ENCODE measurements at regions not wholly inside any gene's neighbourhood (a gene's known extent, or its start where the extent isn't known, plus 50 kb on each side); places are given as distances from the start of the nearest gene placed in this dataset.

DNA sequence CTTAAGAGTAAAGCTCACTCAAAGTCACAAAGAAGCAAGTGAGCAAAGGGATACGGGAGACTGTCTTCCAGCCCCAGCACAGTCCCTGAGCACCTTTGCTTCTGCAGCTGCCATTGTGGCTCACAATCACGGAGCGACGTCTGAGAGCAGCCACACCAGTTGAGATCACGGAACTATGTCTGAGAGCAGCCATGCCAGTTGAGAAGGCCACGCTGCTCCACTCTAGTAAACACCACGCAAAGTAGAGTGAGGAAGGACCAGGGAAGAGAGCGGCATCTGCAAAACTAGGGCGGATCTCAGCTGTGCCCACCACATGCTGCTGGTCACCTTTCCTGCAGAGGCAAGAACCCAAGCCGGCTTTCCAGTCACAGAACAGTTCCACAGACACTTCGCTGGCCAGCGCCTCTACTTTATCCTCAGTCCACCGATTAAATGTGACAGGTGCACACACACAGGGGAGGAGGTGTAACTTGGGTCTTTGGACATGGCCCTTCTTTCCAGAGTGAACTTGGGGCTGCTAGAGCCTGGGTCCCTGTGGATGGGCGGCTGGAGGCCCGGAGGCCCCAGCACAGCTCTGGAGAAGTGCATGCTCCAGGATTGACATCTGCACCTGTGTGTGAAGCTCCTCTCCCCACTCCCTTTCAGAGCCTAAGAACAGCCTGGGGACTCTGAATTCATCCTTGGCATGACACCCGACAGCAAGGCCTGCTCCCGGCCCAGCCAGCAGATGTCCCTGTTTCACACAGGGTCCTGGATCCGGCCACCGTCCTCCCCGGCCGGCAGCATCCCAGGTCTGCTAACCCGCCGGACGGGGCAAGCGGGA lies 324.9 kb upstream of the IRX4 start:
- DNase-seq (no peak), ATAC-seq (no peak)
- Histone ChIP-seq H3K27ac (no peak overlapping the region), H3K4me1 (no peaks in the 10 kb centered on the region), H3K27me3 (ENCODE audit: insufficient read depth in 3 of 3, low read length in 2 of 3) (no peaks in the 10 kb centered on the region), H3K4me3 (no peak overlapping the region), H3K36me3 (ENCODE audit: insufficient read depth in 1 of 2, low read depth in 1 of 2) (no peaks in the 10 kb centered on the region), H3K9me3 (no peaks in the 10 kb centered on the region)
- intact Hi-C loops (cut with DNase I): no loop called here
- TF ChIP-seq, protein P1, sequence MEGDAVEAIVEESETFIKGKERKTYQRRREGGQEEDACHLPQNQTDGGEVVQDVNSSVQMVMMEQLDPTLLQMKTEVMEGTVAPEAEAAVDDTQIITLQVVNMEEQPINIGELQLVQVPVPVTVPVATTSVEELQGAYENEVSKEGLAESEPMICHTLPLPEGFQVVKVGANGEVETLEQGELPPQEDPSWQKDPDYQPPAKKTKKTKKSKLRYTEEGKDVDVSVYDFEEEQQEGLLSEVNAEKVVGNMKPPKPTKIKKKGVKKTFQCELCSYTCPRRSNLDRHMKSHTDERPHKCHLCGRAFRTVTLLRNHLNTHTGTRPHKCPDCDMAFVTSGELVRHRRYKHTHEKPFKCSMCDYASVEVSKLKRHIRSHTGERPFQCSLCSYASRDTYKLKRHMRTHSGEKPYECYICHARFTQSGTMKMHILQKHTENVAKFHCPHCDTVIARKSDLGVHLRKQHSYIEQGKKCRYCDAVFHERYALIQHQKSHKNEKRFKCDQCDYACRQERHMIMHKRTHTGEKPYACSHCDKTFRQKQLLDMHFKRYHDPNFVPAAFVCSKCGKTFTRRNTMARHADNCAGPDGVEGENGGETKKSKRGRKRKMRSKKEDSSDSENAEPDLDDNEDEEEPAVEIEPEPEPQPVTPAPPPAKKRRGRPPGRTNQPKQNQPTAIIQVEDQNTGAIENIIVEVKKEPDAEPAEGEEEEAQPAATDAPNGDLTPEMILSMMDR (IDR thresholded peaks at IDR 0.05): no peak
- 46 to 49% (median 48%) methylated on average over 25 of the region's 25 CpGs for WGBS, 3 donors

DNA sequence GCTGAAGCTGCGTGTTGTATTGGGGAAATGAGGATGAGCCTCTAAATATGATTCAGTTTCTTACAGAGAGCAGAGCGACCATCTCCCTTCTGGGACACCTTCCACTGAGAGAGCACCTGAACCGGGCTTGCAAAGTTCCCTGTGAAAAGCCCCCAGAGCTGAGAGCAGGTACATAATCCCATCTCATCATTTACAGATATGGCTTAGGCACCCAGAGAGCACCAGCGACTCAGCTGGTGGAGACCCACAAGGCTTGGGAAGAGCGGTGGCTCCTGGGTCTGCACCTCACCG lies 324.3 kb upstream of the IRX4 start:
- intact Hi-C loops (cut with DNase I): no loop called here
- ATAC-seq: no peak
- no peak for DNase-seq

DNA sequence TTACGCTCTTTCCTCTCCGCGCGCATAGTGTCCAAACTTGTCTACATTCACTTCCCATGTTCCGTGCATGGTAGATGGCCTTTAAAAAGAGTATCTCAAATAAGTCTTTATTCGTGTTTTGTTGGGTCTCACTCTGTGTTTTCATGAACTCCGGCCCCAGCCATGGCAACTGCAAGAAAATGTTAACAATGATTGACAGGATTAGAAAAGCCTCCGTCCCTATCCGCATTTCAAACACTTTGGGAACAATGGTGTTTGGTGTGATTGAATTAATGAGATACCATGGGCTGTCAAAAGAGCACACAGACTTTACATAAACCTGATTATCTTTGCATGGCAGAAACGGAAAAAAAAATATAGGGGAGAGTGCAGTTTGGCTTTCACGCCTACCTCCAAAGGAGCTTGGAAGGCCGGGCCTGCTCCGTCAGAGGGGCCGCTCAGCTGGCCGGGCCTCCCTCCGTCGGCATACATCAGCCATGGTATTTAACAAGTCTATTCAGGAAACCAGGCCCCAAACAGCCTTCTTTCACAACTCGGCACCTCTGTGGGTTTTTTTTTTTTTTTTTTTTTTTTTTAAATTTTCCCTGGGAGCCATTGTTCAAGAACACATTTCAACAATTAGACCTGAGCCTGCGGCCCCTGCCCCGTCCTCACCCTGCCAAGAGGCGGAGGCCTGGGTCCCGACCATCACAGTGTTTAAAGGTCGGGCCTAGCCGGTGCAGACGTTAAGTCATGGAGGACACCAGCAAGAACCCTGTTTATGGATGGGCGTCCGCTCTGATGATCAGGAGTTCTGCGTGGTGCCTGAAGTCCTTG lies 323.8 kb upstream of the IRX4 start:
- WGBS, 3 donors: 85 to 86% (median 85%) methylated on average over 28 of the region's 28 CpGs
- DNase-seq (no peak), ATAC-seq (no peak)
- H3K27ac ChIP-seq: no peak overlapping the region
- H3K36me3 ChIP-seq (ENCODE audit: insufficient read depth in 1 of 2, low read depth in 1 of 2): no peaks in the 10 kb centered on the region
- no peaks in the 10 kb centered on the region for H3K9me3 ChIP-seq
- H3K4me1 ChIP-seq: no peaks in the 10 kb centered on the region
- intact Hi-C loops (cut with DNase I): no loop called here
- no peak overlapping the region for H3K4me3 ChIP-seq
- H3K27me3 ChIP-seq (ENCODE audit: insufficient read depth in 3 of 3, low read length in 2 of 3): peaks cover 0 to 4% (median 0%) of the 10 kb centered on the region in 3 donors
- TF ChIP-seq, protein P1 (IDR thresholded peaks at IDR 0.05): no peak

More for the DNA sequence above, 324.3 kb upstream of the IRX4 start:
- Histone ChIP-seq H3K4me3 (no peak overlapping the region), H3K27me3 (ENCODE audit: insufficient read depth in 3 of 3, low read length in 2 of 3) (no peaks in the 10 kb centered on the region), H3K27ac (no peak overlapping the region), H3K9me3 (no peaks in the 10 kb centered on the region), H3K4me1 (no peaks in the 10 kb centered on the region), H3K36me3 (ENCODE audit: insufficient read depth in 1 of 2, low read depth in 1 of 2) (no peaks in the 10 kb centered on the region)
- WGBS, 3 donors: 92 to 96% (median 92%) methylated on average over 6 of the region's 6 CpGs
- TF ChIP-seq, protein P1 (IDR thresholded peaks at IDR 0.05): no peak

DNA sequence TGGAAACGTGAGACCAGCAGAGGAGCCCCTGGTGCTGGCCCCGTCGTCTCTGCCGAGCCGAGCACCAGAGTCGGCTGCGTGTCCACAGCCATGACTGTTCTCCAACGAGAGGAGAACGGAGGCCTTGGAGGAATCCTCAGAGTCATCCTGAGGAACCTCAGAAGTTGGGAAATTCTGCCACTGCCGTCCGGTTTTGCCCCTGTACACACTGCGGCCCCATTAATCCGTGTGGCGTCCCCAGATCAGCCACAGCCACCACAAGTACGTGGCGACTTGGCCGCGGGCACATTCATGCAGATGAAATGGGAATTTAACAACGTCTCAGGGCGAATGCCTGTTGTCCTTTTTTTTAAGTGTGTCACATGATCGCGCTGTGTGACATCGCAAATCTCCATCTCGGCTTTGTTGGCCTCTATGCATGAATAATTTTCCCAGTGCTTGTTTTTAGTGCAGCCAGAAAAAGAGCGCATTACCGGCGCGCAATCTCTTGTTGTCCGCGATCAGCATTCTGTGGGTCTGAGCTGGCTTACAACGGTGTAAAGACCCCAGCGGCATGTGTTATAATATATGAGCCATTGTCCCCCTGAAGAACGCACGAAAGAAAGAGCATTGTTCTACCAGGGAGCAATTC lies 323.0 kb upstream of the IRX4 start:
- intact Hi-C loops (cut with DNase I): no loop called here
- TF ChIP-seq, protein P1 (IDR thresholded peaks at IDR 0.05): no peak
- WGBS, 3 donors: 89 to 92% (median 92%) methylated on average over 34 of the region's 34 CpGs

More for the DNA sequence above, 323.0 kb upstream of the IRX4 start:
- Histone ChIP-seq H3K9me3 (no peaks in the 10 kb centered on the region), H3K36me3 (ENCODE audit: insufficient read depth in 1 of 2, low read depth in 1 of 2) (no peaks in the 10 kb centered on the region), H3K27ac (no peak overlapping the region), H3K4me3 (no peak overlapping the region), H3K4me1 (no peaks in the 10 kb centered on the region), H3K27me3 (ENCODE audit: insufficient read depth in 3 of 3, low read length in 2 of 3) (peaks cover 0 to 7% (median 0%) of the 10 kb centered on the region in 3 donors)
- ATAC-seq (no peak), DNase-seq (no peak)
